A673 (cell line): ENCODE measurements at regions not wholly inside any gene's neighbourhood (a gene's known extent, or its start where the extent isn't known, plus 50 kb on each side); places are given as distances from the start of the nearest gene placed in this dataset.

Source experiments
- CTCF ChIP-seq: fragments of 300-800, 200-600 bp; sonication (generic); conservative IDR thresholded peaks from 2 replicates; pipeline ENCODE4 v1.5.1; 2017; ENCODE audit warnings: low read depth, mild to moderate bottlenecking, antibody characterized with exemption, low read length, moderate library complexity, mixed read lengths
- EZH2 ChIP-seq: fragments of 200-600 bp; sonication (generic); IDR thresholded peaks from 2 replicates; pipeline ENCODE4 v1.6.1; 2017; ENCODE audit warnings: borderline replicate concordance, low read depth, mild to moderate bottlenecking, mixed read lengths, antibody characterized with exemption, low read length; ENCODE audit not compliant: poor library complexity, severe bottlenecking

GRCh38 chr12:76241371-76241770 lies 106.8 kb downstream of the BBS10 start:
- no peak for TF ChIP-seq CTCF
- no peak for TF ChIP-seq EZH2
